GM13976 (cell line): ENCODE measurements at regions not wholly inside any gene's neighbourhood (a gene's known extent, or its start where the extent isn't known, plus 50 kb on each side); places are given as distances from the start of the nearest gene placed in this dataset.

Source experiments
- DNase-seq: peaks from one replicate; pipeline ENCODE4 v3.0.0; 2012; ENCODE audit warnings: low spot score
- CTCF ChIP-seq: IDR thresholded peaks from 2 replicates; pipeline ENCODE4 v1.5.1; 2012; ENCODE audit warnings: borderline replicate concordance, mild to moderate bottlenecking; ENCODE audit not compliant: insufficient read depth; ENCODE audit errors: extremely low read depth, missing control alignments, control extremely low read depth
- in situ Hi-C: fragments of 300-500 bp; cut with MboI; formaldehyde crosslinking; loops from one replicate; pipeline ENCODE4 v1.12.0; 2022; ENCODE audit warnings: low sequenced_read_pairs, mixed read lengths, inconsistent platforms; ENCODE audit not compliant: unreplicated experiment

GRCh38 chr2:200051611-200051945, 96.2 kb downstream of the MAIP1 start:
- no peak for TF ChIP-seq CTCF
- in situ Hi-C loops: no loop called here
- no peak for DNase-seq

- no peak for DNase-seq
- in situ Hi-C loops: no loop called here
- TF ChIP-seq CTCF: no peak
These were observed 97.2 kb downstream of the MAIP1 start for GRCh38 chr2:200052627-200053026.

- no peak for TF ChIP-seq CTCF
- DNase-seq: no peak
- in situ Hi-C loops: no loop called here
These were observed 99.5 kb downstream of the MAIP1 start for GRCh38 chr2:200054681-200055468.

GRCh38 chr2:200056105-200056504, 100.7 kb downstream of the MAIP1 start:
- DNase-seq: no peak
- in situ Hi-C loops: no loop called here
- TF ChIP-seq CTCF: no peak

- in situ Hi-C loops: no loop called here
- no peak for TF ChIP-seq CTCF
- DNase-seq: no peak
These were observed 107.8 kb downstream of the MAIP1 start for GRCh38 chr2:200063155-200063554.

GRCh38 chr2:200064879-200065278, 109.5 kb downstream of the MAIP1 start:
- no peak for TF ChIP-seq CTCF
- in situ Hi-C loops: no loop called here
- DNase-seq: no peak

- no peak for TF ChIP-seq CTCF
- DNase-seq: no peak
- in situ Hi-C loops: no loop called here
These were observed 110.1 kb downstream of the MAIP1 start for GRCh38 chr2:200065477-200065876.
